ENCODE measurements at regions not wholly inside any gene's neighbourhood (a gene's known extent, or its start where the extent isn't known, plus 50 kb on each side); places are given as distances from the start of the nearest gene placed in this dataset.
"Not testable (repeated sequence)": the region's sequence is repeated elsewhere in the genome, so short reads cannot be mapped to it uniquely, and the experiment has no call there.

DNA sequence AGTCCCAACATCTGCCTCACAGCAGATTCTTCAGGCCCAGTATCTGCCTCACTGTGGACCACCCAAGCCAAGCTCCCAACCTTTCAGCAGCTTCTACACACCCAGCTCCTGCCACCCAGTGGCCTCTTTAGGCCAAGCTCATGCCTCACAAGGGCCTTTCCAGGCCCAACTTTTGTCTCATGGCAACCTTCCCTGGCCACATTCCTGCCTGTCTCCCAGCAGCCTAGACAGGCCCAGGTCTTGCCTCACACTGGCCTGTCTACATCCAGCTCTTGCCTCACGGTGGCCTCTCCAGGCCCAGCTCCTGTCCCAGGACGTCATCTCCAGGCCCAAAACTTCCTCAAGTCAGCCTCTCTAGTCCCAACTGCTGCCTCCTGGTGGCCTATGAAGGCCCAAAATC lies 65.0 kb downstream of the CCDC201 start:
- not testable (repeated sequence) for H3K4me3 ChIP-seq (replicated peaks; ENCODE audit: low read depth, low read length); DNase-seq (ENCODE audit: extremely low read depth, low read depth)

DNA sequence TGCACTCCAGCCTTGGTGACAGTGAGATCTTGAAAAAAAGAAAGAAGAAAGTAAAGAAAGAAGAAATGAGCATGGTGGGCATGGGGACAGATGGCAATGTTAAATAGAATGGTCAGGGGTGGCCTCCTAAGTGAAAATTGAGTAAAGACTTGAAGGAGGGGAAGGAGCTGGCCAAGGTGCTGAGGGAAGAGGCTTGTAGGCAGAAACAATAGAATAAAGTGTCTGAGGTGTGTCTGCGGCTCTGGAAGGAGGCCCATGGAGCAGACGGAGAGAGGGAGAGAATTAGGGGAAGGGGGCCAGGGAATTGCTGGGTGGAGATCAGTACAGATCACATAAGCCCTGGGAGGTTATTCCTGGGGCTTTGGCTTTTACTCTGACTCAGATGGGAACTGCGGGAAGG lies 70.7 kb downstream of the CCDC201 start:
- DNase-seq (ENCODE audit: extremely low read depth, low read depth); H3K4me3 ChIP-seq (replicated peaks; ENCODE audit: low read depth, low read length): not testable (repeated sequence)

DNA sequence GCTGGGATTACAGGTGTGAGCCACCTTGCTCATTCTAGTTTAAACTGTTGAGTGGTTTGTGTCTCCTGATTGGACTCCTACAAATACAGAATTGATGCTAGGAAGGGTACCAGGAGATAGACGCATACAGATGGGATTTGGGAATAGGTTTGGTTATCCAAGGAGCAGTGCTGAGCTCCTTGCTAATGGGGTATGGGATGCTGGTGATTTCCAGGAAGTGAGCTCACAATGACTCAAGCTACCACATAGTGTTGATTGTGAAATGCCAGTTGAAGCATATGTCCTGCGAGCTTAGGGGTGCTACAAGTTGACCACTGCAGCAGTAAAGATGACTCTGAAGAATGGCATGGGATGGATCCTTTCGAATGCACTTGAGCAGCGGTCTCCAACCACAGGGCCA lies 75.6 kb downstream of the CCDC201 start:
- not testable (repeated sequence) for H3K4me3 ChIP-seq (replicated peaks; ENCODE audit: low read depth, low read length)
- peak; percentile 50 for DNase-seq (ENCODE audit: extremely low read depth, low read depth)

DNA sequence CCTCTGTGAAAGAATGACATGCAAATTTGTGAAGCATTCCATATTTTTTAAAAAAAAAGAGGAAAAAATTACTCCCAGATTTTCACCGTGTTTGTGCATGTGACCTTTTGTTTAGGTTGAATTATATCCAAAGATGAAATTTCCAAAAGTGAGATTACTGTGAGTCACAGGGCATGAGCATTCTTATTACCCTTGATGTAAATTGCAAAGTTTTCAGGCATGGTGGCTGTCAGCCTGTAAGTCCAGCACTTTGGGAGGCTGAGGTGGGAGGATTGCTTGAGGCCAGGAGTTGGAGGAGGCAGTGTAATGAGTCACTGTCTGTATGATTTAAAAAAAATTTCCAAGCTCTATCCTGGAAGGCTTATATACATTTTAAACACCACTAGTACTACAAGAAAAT lies 83.2 kb downstream of the CCDC201 start:
- not testable (repeated sequence) for H3K4me3 ChIP-seq (replicated peaks; ENCODE audit: low read depth, low read length); DNase-seq (ENCODE audit: extremely low read depth, low read depth)

DNA sequence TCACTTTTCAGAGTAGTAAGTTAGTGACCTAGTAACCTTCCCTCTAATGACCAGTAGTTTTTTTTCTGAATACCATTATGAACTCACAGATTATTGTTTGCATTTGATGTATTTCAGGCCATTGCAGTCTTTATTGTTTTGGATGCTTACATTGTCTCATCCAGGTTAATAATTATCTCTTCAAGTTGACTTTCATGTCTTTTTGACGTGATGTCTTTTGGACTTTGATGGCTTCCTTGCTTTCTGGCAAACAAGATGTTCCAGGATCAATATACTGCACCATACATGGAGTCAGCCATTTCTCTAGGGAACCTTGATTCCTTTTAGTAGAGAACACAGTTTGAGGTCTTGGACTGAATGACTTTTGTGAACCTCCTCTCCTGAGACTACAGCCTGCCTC lies 87.2 kb downstream of the CCDC201 start:
- not testable (repeated sequence) for H3K4me3 ChIP-seq (replicated peaks; ENCODE audit: low read depth, low read length); DNase-seq (ENCODE audit: extremely low read depth, low read depth)

DNA sequence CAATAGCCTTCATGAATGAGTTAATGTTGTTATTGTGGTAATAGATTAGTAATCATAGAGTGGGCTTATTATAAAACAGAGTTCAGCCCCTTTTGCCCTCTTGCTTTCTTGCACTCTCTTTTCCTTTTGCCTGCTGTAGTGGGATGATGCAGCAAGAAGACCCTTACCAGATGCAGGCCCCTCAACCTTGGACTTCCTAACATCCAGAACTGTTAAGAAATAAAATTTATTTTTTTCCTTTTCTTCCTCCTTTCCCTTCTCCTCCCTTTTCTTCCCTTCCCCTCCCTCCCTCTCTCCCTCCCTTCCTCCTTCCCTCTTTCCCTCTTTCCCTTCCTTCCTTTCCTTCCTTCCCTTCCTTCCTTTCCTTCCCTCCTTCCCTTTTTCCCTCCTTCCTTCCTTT lies 88.1 kb downstream of the CCDC201 start:
- not testable (repeated sequence) for DNase-seq (ENCODE audit: extremely low read depth, low read depth); H3K4me3 ChIP-seq (replicated peaks; ENCODE audit: low read depth, low read length)

Data from HFF-Myc (cell line).